NCI-H146 (cell line): ENCODE measurements at regions not wholly inside any gene's neighbourhood (a gene's known extent, or its start where the extent isn't known, plus 50 kb on each side); places are given as distances from the start of the nearest gene placed in this dataset.
A peak's percentile ranks its signal among the peaks of the same experiment; 100 is the strongest.
"Not testable (repeated sequence)": the region's sequence is repeated elsewhere in the genome, so short reads cannot be mapped to it uniquely, and the experiment has no call there.

Experiments
- DNase-seq: peaks from one replicate; lab custom pipeline; 2025; lab: John Stamatoyannopoulos, UW

DNA sequence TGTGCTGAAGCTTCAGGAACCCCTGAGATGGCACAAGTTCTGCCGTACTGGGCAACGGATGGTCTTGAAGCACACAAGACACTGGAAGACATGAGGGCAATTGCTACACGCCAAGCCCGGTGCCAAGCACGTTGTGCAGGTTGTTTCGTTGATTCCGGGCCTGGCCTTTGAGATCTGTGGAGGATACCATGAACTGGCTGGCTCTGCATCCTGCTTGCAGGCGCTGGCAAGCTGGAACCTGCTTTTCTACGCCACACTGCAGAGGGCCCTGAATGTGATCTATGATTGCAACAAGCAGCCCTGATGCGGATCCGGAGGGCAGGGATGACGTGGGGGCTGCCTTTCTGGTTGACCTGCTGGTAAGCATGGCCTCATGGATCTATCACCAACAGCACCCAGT lies 262.5 kb upstream of the ATP10A start:
- no peak for DNase-seq

GRCh38 chr15:26119322-26119721 lies 256.2 kb upstream of the ATP10A start:
- DNase-seq = no peak

- no peak for DNase-seq
Observed at GRCh38 chr15:26115229-26115943, 252.3 kb upstream of the ATP10A start.

DNA sequence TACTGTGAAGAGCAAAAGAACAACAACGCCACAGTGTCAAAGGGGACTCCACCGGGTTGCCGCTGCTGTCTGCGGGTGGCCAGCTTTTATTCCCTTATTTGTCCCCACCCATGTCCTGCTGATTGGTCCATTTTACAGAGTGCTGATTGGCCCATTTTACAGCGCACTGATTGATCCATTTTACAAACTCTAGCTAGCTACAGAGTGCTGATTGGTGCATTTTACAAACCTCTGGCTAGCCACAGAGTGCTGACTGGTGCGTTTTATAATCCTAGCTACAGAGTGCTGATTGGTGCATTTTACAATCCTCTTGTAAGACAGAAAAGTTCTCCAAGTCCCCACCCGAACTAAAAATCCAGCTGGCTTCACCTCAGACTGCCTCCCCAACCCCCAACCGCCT lies 251.0 kb upstream of the ATP10A start:
- DNase-seq = not testable (repeated sequence)

- DNase-seq = no peak
Observed at GRCh38 chr15:26113296-26113695, 250.2 kb upstream of the ATP10A start.

DNA sequence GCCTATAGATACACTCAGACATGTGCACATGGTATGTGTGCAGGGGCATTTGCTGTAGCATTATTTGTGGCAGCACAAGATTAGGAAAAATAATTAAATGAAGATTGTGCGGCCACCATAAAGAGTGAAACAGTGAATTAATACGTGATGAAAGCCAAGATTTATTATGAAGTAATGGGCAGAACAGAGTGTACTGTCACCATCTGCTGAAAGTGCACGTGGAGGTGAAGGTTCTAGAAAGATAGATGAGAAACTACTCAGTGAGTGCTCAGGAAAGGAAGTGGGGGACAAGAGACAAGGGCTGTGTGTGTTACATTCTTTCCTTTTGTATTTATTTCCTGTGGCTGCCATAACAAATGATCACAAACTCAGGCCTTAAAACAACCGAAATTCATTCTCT lies 246.1 kb upstream of the ATP10A start:
- DNase-seq = no peak

- no peak for DNase-seq
Observed at GRCh38 chr15:26106556-26106955, 243.4 kb upstream of the ATP10A start.

DNA sequence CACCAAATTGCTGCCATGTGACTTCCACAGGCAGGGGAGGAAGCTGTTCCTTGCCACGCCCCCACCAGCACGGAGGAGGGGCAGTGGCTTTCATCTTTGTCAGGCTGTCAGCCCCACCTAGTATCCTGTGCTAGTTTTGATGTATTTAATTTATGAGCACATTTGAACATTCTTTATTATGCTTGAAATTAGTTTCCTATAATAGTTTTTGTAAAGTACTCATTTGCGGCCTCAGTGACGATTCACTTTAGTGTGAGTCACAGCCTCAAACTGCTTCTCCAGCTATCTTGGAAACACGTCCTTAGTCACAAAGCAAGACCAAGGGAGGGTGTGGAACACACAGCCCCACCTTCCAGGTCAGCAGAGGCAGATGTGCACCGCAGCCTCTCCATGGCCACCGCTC lies 239.9 kb upstream of the ATP10A start:
- no peak for DNase-seq

DNA sequence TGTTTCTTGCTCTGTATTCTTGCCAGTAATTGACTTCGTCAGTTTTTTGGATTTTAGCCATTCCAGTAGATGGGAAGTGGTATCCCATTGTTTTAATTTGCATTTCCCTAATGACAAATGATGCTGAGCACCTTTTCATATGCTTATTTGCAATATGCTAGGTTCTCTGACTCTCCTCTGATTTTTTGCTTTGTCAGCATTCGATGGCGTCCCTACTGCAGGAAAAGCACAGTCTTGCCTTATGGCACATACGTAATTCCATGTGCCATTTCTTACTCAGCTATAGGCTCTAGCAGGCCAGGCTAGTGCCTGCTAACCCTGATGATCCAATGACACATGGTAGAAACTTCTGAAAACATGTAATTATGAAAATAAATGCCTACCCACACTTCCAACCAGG lies 239.2 kb upstream of the ATP10A start:
- DNase-seq = no peak

DNA sequence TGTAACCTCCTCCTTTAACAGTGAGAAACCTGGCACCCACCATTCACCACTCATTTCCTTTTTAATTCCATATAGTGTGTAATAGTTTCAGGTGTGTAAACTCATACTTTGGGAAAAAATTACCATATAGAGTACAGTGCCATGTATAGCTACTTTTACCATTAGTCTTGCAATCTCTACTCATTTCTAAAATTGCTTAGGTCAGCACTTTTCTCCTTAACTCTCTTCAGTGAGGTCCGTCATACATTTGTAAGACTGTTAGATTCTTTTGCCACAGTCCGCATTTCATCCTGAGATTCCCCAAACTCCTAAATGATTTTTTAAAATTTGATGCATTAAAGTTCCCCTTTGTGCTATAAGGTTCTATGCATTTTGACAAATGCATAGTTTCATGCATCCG lies 238.3 kb upstream of the ATP10A start:
- no peak for DNase-seq

- DNase-seq = no peak
Observed at GRCh38 chr15:26098801-26099200, 235.7 kb upstream of the ATP10A start.

DNA sequence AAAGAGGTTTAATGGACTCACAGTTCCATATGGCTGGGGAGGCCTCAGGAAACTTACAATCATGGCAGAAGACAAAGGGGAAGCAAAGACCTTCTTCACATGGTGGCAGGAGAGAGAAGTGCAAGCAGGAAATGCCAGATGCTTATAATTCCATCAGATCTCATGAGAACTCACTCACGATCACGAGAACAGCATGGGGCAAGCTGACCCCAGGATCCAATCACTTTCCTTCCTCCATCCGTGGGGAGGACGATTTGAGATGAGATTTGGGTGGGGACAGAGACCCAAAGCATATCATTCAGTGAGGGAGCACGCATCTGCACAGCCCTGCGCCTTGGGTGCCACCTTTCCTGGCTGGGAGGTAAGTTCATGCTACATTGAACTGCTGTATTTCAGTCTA lies 234.1 kb upstream of the ATP10A start:
- DNase-seq = no peak

DNA sequence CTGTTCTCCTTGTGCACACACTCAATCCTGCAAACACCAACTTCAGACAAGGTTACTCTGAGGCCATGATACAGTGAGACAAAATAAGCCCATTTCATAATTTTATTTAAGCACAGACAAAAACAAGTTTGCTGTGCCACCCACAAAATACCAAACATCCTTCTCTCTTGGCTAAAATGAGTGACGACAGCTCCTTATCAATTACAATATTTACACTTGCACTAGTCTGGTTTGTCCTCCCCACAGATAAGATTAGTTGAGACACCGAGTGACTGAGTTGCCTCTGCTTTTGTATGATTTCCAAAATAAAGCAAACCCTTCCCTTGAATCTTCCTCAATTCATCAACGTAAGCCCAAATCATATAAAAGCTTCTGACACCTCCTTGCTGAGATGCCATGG lies 233.5 kb upstream of the ATP10A start:
- no peak for DNase-seq

DNA sequence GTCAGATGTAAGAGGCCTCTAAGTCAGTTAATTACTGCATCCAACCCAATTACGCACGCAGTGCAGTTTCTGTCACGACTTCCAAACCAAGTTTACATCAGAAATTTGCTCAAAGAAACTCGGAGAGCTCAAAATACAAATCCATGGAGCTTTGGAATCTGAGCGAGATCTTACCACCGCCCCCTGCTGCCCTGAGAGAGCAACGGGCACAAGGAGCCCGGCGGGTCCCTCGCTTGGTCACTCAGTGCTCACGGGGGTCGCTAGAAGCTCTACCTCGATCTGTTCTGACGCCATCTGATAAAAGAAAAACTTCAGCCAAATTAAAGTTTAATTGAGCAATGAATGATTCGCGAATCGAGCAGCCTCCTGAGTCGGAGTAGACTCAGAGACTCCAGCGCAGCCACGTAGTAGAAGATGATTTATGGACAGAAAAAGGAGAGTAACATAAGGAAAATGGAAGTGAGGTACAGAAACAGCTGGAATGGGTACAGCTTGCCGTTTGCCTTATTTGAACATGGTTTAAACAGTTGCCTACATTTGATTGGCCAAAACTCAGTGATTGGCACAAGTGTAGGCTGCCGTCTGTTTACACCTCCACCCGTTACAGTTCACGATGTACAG lies 232.7 kb upstream of the ATP10A start:
- no peak for DNase-seq

GRCh38 chr15:26091184-26091583 lies 228.1 kb upstream of the ATP10A start:
- no peak for DNase-seq

DNA sequence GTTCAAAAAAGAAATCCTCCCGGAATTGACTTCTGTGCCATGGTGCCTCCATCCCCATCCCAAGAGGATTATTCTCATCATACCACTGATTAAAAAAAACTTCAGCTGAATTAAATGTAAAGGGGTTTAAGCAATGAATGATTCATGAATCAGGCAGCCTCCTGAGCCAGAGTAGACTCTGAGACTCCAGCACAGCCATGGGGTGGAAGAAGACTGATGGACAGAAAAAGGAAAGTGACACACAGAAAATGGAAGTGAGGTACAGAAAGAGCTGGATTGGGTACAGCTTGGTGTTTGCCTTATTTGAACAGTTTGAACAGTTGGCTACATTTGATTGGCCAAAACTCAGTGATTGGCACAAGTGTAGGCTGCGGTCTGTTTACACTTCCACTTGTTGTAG lies 224.8 kb upstream of the ATP10A start:
- no peak for DNase-seq

GRCh38 chr15:26087395-26087794 lies 224.3 kb upstream of the ATP10A start:
- DNase-seq = no peak

- no peak for DNase-seq
Observed at GRCh38 chr15:26084771-26085170, 221.6 kb upstream of the ATP10A start.

DNA sequence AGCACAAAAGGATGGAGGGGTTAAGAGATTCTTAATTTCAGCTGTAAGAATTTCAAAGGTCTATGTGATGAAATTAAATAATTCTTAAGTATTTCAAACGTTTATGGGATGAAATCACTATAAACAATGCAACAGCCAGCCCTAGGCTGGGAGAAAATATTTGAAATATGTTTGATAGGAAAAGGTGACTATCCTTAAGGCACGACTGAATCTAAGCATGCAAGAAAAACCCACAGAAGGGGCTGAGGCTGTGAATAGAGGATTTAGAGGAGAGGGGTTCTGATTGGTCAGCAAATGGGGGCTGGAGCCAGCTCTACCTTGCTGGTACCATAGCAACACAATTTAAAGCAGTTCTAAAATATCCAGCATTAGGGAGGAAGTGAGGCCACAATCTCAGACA lies 220.8 kb upstream of the ATP10A start:
- no peak for DNase-seq

DNA sequence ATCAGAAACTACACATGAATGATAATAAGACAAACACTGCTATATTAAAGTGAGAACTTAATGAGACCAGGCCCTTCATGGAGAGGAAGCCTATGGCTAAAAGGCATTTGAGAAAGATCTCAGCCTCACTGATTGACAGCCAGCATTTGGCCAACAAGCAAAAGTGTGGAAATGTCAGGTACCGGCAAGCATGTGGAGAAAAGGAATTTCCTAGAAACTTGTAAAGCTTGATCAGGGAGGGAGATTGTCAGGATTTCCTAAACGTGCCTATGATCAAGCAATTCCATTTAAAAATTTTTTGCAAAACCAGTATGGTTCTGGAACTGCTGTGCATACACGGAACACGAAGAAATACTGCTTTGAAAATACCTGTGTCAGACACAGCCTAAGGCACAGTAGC lies 220.3 kb upstream of the ATP10A start:
- no peak for DNase-seq

GRCh38 chr15:26082221-26083109 lies 219.3 kb upstream of the ATP10A start:
- peak; percentile 91 for DNase-seq

- no peak for DNase-seq
Observed at GRCh38 chr15:26081758-26082220, 218.7 kb upstream of the ATP10A start.

DNA sequence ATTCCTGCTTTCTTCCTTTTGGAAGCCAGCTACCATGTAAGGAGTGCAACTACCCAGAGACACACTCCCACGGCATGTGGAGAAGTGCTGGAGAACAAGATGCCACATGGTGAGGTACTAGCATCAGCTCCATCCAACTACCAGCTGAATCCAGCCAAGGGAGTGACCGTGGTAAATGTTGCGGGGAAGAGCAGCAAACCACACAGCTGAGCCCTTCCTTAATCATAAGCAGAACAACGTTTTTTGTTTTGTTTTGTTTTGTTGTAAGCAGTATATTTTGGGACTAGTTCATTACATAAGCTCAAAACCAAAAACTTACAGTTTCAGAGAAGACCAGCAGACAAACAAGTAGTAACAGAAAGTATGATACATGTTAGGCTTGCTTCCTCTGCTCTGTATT lies 212.6 kb upstream of the ATP10A start:
- no peak for DNase-seq
